ENCODE measurements at regions not wholly inside any gene's neighbourhood (a gene's known extent, or its start where the extent isn't known, plus 50 kb on each side); places are given as distances from the start of the nearest gene placed in this dataset.

DNA sequence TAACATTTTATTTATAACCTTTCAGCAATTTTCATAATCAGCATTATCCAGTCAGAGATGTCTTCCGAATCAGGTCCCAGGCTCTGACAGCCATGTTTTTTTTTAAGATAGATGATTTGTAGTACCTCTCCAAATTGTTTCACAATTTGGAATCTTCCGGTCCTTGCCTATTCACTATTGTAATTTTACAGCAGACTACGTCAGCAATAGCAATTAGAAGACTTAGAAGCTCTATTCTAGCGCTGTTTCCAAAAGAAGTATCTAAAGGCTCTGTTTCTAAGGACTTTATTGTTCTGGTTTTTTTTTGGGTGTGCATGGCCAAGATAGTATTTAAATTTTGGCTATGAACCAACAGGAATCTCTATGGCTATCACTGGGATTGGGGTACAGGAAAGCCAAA, 94.6 kb upstream of the PELI1 start:
- no peak for DNase-seq
- H3K27me3 Mint-ChIP-seq (ENCODE audit: low read depth, poor library complexity), result peaks cover 5% of the 10 kb centered on the region
- H3K9me3 Mint-ChIP-seq, result peaks cover 5% of the 10 kb centered on the region
- TF ChIP-seq CTCF (IDR thresholded peaks at IDR 0.05), result no peak
- H3K36me3 Mint-ChIP-seq (ENCODE audit: low read depth), result no peaks in the 10 kb centered on the region
- no peak overlapping the region for H3K27ac Mint-ChIP-seq
- no peaks in the 10 kb centered on the region for H3K4me1 Mint-ChIP-seq
- no peak overlapping the region for H3K4me3 Mint-ChIP-seq

- Mint-ChIP-seq H3K4me1 (no peaks in the 10 kb centered on the region), H3K36me3 (ENCODE audit: low read depth) (no peaks in the 10 kb centered on the region), H3K9me3 (peaks cover 5% of the 10 kb centered on the region), H3K27ac (no peak overlapping the region), H3K27me3 (ENCODE audit: low read depth, poor library complexity) (peaks cover 12% of the 10 kb centered on the region), H3K4me3 (no peak overlapping the region)
- TF ChIP-seq CTCF (IDR thresholded peaks at IDR 0.05), result no peak
- DNase-seq, result no peak
Observed at GRCh38 chr2:64243081-64244036, 99.1 kb upstream of the PELI1 start.

DNA sequence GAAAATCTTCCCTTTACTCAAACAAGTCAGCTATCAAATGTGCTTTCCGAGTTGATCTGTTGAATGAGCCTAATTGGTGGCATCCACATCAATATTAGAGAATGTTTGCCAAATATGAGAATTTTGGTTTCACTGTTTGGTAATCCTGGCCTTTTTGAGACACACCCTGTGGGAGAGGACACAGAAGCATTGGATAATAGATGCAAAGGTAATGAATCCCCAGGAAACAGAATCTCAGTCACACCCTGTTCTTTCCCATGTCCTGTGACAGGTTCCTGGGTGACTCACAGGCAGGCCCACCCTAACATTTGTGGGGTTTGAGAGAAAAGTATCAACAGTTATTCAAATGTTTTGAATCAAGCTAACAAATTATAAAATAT, 99.8 kb upstream of the PELI1 start:
- H3K4me1 Mint-ChIP-seq, result no peaks in the 10 kb centered on the region
- DNase-seq, result no peak
- no peak for TF ChIP-seq CTCF (IDR thresholded peaks at IDR 0.05)

GRCh38 chr2:64245631-64246030, 101.4 kb upstream of the PELI1 start:
- peaks cover 13% of the 10 kb centered on the region for H3K27me3 Mint-ChIP-seq (ENCODE audit: low read depth, poor library complexity)
- TF ChIP-seq CTCF (IDR thresholded peaks at IDR 0.05), result no peak
- H3K9me3 Mint-ChIP-seq, result peaks cover 8% of the 10 kb centered on the region
- no peaks in the 10 kb centered on the region for H3K4me1 Mint-ChIP-seq
- no peak for DNase-seq
- H3K36me3 Mint-ChIP-seq (ENCODE audit: low read depth), result no peaks in the 10 kb centered on the region
- no peak overlapping the region for H3K27ac Mint-ChIP-seq
- no peak overlapping the region for H3K4me3 Mint-ChIP-seq

More for the DNA sequence above, 99.8 kb upstream of the PELI1 start:
- Mint-ChIP-seq H3K9me3 (peaks cover 5% of the 10 kb centered on the region), H3K27me3 (ENCODE audit: low read depth, poor library complexity) (peaks cover 7% of the 10 kb centered on the region), H3K4me3 (no peak overlapping the region), H3K36me3 (ENCODE audit: low read depth) (no peaks in the 10 kb centered on the region), H3K27ac (no peak overlapping the region)

- H3K4me1 Mint-ChIP-seq, result no peaks in the 10 kb centered on the region
- no peak overlapping the region for H3K27ac Mint-ChIP-seq
- H3K36me3 Mint-ChIP-seq (ENCODE audit: low read depth), result no peaks in the 10 kb centered on the region
- no peak for TF ChIP-seq CTCF (IDR thresholded peaks at IDR 0.05)
- H3K9me3 Mint-ChIP-seq, result peaks cover 3% of the 10 kb centered on the region
- H3K4me3 Mint-ChIP-seq, result no peak overlapping the region
- DNase-seq, result no peak
- peaks cover 22% of the 10 kb centered on the region for H3K27me3 Mint-ChIP-seq (ENCODE audit: low read depth, poor library complexity)
Observed at GRCh38 chr2:64246962-64247361, 102.7 kb upstream of the PELI1 start.

DNA sequence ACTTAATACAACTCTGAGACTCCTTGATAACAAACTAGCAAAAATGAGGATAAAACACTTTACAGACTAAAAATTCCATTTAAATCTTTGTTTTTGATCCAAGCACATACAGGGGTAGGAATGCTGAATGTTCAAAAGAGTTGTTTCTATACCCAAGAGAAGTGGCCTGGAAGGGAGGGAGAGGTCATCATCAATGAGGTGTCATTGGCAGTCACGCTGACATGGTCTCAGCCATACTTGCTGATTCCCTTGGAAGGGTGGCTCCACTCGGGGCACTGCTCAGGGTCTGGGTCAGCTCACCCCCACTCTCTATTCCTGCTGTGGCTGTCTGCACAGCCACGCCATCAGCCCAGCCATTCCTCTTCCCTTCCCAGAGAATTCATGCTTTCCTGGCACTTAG, 105.2 kb upstream of the PELI1 start:
- peaks cover 21% of the 10 kb centered on the region for H3K4me1 Mint-ChIP-seq
- peaks cover 8% of the 10 kb centered on the region for H3K36me3 Mint-ChIP-seq (ENCODE audit: low read depth)
- H3K27me3 Mint-ChIP-seq (ENCODE audit: low read depth, poor library complexity), result peaks cover 46% of the 10 kb centered on the region

More for the DNA sequence above, 105.2 kb upstream of the PELI1 start:
- Mint-ChIP-seq H3K4me3 (no peak overlapping the region), H3K27ac (no peak overlapping the region), H3K9me3 (peaks cover 18% of the 10 kb centered on the region)
- no peak for TF ChIP-seq CTCF (IDR thresholded peaks at IDR 0.05)
- no peak for DNase-seq
